HG03571 (cell line): ENCODE measurements at regions not wholly inside any gene's neighbourhood (a gene's known extent, or its start where the extent isn't known, plus 50 kb on each side); places are given as distances from the start of the nearest gene placed in this dataset.
"Not testable (repeated sequence)": the region's sequence is repeated elsewhere in the genome, so short reads cannot be mapped to it uniquely, and the experiment has no call there.

ENCODE experiments used
- ATAC-seq: cut with Tn5 transposase; IDR thresholded peaks from one replicate; pipeline ENCODE4 v1.9.1; 2021; ENCODE audit not compliant: unreplicated experiment

DNA sequence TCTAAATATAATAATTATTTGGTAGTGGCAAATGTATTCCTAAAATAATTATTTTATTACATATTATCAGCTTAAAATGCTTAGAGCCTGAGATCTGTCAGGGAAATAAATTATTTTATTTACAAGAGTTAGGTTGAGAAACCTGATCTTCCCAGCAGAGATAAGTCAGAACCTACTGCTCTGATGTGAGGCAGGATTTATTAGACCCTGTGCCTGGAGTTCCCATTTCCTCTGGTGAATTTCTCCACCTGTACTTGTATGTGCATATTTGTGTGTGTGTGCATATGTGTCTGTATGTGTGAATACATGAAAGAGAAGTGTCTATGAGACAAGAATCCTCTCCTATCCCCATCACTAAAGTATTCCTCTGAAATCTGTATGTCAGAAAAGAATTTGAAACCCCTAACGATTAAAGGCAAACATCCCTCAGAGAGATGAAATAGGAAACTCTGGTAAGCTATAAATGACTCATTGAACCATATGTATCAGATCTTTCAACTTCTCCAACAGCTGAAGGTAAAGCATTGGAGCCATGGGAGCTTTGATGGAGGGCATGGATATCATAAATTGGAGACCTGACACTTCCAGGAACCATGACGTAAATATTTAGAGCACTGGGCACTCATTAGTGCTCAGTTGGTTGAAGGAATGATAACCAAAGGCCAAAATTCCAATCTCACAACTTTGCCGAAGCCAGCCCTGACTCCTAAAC lies 190.9 kb downstream of the XPNPEP1 start:
- no peak for ATAC-seq

DNA sequence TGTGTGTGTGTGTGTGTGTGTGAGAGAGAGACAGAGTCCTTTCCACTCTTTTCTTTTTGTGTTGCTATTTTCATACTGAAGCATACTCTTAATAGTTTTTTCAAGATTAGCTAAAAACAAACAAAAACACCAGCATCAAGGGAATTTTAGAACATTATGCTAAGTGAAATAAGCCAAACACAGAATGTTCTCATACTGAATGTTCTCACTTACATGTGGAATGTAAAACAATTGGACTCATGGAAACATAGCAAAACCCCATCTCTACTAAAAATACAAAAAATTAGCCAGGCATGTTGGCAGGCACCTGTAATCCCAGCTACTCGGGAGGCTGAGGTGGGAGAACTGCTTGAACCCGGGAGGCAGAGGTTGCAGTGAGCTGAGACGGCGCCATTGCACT lies 193.4 kb downstream of the XPNPEP1 start:
- not testable (repeated sequence) for ATAC-seq

DNA sequence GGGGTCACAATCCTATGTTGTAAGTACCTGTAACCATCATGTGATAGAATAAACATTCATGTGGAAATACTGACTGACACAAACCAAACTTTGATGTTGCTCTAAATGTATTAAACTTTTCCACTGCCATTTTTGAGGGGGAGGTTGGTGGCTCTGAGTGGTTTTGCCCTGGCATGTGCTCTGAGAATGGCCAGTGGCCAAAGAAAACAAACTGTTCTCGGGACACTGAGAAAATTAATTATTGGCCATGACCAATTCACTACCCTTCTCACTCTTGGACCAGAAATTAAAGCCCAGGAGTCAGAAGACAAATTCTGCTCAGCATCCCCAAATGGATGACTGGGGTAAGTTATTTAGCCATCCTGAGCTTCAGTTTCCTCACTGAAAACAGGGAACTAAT lies 195.9 kb downstream of the XPNPEP1 start:
- no peak for ATAC-seq

DNA sequence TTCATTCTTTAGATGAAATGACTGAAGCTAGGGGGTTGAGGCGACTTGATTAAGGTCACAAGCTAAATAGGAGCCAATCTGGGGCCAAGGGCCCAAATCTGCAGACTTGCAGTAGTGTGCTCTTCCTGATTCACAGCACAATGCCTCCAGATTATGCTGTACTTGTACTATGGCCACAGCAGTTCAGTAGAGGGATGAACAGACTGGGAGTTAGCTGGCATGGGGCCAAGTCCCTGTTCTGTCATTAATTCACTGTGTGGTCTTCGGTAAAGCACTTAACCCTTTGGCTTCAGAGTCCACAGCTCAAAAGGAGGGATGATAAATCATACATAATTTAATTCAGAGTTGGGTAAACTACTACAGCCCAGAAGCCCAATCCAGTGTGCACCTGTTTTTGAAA lies 196.8 kb downstream of the XPNPEP1 start:
- no peak for ATAC-seq

DNA sequence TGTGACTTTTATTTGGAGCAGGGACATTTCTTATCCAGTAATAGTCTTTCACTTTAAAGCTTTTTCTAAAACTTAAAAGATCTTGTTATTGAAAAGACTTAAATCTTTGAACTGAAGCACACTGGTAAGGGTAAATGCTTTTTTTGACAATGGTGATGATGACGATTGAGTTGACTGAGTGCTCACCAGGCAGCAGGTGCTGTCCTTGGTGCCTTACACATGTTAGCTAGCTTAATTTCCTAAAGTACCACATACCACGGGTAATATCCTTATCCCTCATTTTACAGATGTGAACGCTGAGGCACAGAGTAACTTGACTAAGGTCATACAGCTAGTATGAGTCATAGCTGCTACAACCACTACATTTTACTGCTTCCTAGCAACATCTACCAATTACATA lies 200.0 kb downstream of the XPNPEP1 start:
- ATAC-seq, result no peak

DNA sequence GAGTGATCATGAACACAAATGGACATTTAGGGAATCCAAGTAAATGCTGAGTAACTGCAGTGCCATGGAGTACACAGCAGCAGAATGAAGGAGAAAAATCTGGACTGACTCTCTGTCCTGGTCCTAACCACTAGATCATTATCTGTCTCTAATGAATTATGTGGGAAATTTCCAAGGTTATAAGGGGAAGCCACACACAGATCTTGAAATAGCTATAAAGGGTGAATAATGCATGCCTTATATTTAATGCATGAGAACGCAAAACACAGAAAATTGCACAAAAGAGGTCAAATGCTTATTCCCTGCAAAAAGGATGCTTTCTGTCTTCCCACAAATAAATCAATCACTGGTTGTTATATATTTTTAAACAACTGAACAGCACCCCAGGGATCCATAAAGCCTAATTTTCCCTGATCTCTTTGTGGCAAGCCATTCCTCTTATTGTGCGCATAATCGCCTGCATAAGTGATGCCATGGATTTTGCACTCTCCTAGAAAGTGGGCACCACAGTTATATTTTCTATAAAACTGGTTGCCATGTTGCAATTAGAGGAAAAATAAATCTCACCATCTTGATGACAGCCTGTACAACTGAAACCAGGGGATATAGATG lies 201.8 kb downstream of the XPNPEP1 start:
- no peak for ATAC-seq

DNA sequence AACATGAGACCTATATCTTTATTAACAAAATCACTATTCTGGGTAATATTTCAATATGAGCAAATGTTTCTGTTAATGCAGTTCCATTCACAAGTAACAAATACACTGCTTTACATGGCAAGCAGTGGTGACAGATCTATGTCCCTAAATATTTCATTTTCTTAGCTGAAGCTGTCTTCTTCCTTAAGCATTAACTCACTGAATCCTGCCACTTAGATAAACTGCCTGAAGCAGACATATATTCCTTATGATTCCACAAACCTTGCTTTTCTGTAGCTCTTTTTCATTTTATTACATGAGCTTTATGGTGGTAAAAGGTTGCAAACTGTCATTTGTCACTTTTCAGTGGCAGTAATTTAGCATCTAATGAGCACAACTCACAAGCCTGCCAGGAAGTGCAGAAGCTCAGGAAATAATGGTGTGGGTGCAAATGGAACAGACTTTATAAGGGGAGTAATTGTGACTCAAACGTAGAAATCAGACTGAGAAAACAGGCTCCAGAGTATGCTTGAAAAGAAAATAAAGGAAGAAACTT lies 217.2 kb downstream of the XPNPEP1 start:
- ATAC-seq, result no peak

DNA sequence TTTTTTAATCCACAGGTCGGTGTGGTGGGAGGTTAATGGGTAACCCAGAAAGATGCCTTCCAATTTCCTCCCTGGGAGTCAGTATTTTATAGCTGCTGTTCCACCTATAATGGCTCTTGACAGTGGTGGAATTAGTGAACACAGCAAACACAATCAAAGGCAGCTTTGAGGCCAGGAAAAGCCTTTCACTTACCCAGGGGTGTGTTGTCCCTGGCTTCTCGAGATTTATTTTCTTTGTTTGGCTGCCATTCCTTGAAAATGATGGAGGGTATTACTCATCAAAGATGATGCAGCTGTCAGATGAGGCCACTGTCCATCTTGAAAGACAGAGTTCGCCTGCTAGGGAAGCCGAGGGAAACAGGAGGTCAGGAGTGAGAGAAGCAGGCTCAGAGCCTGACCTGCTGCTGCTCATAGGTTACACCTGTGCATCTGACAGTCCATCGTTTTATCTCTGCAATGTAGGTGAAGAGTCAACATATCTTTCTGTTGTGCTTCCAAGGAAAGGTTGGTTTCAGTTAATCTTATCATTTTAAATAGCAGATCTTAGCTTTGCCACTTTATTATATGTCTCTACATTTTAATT lies 221.6 kb downstream of the XPNPEP1 start:
- ATAC-seq, result no peak

DNA sequence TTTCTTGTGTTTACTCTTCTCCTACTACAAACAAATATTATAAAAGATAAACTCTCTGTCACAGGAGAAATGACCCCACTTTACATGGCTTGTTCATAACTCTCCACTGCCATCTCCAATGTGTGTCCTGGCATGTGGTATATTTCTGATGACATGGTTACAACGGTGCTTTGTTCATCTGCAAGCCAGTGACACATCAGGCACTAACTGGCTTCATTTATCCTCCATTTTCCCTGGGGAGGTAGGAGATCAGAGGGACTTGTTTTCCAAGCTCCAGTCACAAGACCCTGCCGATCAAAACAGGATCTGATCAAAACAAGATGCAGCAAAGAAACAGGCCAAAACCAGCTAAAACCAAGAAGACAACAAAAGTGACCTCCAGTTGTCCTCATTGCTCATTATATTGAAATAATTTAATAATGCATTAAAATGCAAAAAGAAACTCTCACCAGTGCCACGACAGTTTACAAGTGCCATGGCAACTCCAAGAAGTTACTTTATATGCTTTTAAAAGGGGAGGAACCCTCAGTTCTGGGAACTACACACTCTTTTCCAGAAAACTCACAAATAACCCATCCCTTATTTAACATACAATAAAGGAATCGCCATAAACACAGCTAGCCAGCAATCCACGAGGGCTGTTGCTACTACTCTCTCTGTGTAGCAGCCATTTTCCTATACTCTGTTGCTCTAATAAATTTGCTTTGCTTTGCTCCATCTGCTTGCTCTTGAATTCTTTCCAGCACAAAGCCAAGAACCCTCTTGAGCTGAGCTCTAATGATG lies 224.2 kb downstream of the XPNPEP1 start:
- ATAC-seq, result no peak

DNA sequence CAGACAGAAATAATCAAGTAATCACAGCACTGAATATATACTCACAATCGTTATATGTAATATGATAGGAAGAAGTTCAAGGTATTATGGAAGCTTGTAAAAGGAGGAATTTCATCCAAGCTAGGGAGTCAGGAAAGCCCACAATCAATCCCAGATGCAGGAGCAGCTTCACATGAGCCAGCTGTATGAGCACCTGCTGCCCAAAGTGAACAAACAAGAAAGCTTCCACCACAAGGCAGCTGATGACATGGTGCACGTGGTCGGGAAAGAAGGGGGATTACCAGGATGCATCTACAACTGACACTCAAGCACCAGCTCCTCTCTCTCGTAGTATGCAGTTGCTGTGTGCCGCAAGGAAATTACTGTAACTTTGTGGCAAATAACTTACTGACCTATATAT lies 225.2 kb downstream of the XPNPEP1 start:
- no peak for ATAC-seq

DNA sequence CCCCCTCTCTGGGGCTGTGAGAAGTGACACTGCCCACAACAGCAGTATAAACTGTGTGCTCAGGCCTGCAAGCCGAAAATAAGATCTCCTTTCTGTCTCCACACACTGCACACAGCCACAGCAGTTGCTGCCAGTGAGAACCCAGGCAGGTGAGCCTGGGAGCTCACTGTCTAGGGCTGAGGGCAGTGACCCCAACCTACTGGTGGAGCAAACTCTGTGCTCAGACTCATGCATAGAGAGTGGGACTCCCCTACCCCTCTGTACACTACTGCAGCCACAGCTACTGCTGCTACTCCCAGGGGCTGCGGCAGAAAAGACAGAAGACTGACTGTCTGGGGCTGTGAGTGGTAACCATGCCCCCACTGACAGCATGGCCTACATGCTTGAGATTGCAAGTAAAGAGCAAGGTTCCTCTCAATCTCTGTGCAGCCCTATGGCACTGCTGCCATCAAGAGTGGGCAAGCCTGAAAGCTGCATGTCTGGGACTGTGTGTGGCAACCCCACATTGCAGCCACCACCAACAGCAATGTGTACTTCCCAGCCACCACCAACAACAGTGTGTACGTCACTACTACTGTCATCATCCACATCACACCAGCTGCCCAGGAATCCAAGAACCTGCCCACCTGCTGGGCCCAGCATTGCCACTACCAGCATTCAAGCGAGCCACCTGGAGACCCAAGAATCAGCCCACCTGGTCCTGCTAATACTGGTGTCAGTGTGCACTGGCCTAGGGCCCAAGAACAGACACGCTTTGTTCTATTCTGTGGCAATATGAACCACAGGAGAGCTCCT lies 226.1 kb downstream of the XPNPEP1 start:
- ATAC-seq, result no peak

DNA sequence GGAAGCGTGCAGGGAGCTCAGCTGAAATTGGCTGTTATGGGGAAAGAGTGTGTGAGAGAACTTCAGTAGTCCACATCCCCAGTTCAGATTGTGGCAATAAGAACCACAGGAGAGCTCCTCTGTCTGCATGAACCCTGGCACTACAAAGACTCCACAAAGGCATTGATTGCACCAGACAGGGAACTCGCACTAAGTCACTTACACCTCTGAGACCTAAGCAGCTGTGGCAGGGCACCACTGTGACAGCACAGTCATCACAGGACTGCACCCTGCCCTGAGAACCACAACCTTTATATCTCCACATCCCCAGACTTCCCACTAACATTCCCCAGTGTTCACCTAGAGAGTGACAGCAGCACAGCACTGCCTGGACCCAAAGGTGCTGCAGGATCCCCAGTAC lies 226.8 kb downstream of the XPNPEP1 start:
- ATAC-seq, result no peak

DNA sequence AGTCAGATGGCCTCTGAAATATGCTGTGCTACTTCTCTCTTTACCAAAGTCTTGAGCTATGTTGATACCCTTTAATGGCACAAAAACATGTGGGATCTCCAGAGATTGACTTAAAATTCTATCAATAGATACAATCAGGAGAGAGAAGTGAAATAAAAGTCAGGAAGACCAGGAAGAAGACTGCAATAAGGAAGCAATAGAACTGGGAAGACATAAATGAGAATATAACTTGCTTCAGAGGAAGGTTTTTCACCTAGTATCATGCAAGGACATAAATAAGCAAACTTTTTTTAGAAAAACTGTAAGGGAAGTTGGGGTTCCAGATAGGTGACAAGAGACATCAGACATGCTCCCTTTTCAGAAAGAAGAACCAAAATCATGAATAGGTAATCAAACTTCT lies 227.3 kb downstream of the XPNPEP1 start:
- ATAC-seq, result no peak

DNA sequence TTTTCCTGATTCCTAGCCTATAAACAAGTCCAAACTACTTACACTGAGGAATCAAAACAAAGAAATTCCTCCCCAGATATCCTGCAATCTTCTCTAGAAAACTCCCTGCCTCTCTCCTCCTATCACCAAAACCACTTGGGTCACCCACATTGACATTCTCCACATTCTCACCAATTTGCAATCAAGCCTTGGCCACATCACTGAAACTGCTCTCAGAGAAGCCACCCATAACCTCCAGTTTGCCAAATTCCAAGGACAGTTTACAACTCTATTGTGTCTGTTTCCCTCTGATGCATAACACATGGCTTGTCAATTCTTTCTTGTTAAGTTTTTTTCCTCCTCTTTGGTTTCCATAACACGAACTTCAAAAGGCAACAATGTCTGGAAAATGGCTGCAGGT lies 233.5 kb downstream of the XPNPEP1 start:
- no peak for ATAC-seq

DNA sequence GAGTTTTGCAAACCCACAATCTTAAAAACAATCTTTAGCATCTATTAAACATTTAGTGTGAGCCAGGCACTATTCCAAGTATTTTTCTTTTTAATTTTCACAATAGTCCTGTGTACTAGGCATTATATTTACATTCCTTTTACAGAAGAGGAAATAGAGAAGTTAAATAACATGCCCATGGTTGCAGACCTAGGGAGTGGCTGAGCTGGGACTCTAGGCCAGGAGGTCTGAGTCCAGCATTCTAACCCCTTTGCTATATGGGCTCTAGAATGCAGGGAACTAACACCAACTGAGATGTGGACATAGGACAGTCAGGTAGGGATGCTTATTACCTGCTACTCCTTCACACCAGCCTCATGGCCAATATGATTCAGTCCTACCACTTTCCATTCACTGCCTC lies 243.8 kb downstream of the XPNPEP1 start:
- ATAC-seq, result no peak

DNA sequence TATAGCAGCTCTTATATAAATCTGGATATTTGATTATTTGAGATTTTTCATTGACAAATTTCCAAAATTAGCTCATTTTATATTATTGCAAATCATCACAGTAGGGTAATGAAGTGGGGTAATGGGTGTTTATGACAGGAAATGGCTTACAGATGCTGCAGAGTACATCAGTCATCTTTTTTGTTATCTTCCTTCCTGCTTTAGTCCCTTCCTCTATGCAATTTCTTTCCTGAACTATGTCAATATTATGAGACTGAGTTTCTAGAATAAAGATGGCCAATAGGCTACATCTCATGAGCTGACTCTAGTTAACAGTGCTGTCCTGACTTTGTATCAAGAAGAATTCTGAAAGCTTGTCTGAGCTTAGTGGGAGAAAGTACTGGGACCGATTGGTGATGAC lies 244.5 kb downstream of the XPNPEP1 start:
- no peak for ATAC-seq

DNA sequence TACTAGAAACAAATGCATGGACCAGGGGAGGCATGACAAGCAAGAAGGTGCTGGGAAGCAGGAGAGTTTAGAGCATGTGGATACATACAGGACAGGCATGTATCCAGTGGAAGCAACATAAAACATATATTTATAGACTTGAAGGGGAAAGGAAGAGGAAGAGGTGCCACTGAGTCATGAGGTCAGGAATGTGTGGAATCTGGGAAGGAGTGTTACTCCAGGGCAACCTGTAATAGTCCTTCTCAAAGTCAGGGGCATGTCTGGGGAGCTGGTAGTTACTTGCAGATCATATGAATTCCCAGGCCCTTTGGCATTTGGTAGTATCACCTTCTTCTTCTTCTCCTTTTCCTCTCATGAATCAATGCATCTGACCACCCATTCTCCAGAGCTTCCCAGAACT lies 246.6 kb downstream of the XPNPEP1 start:
- ATAC-seq, result no peak

DNA sequence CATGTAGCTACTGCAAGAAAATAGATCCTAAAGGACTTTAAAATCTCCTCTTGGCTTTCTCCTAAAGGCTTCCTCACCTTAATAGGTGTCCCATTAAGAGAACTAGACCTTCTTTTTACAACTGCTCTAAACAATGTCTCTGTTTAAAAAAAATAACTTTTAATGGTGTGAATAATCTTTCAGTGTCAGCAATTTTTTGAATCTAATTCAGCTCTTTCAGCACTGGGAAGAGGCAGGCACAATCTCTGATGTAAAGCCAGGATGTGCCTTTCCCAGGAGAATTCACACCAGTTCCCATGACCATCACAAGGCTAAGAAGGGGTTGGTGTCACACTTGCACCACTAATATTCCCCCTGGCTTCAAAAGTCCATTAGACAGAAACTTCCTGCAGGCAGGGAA lies 254.6 kb downstream of the XPNPEP1 start:
- no peak for ATAC-seq

DNA sequence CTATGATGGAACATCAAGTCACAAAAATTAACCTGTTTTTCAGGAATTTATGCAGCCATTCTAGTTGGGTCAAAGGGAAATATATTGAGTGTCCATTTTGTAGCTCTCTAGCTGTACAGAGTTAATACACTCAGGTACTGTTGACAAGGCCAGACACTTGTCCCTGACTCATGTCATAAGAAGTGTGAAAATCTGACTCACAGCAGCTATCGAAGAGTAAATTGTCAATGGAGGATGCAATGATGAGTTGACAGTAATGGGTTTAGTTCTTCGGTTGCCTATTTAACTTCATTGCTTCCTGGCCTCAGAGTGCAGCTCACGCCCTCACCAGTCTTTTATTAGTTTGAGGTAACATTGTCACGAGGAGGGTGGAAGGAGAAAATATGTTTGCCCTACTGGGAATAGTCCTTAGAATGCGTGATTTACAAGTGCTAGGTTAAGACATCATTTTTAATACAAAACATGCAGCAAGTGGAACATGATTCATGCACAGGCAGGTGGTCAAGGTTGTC lies 255.1 kb downstream of the XPNPEP1 start:
- ATAC-seq, result no peak

DNA sequence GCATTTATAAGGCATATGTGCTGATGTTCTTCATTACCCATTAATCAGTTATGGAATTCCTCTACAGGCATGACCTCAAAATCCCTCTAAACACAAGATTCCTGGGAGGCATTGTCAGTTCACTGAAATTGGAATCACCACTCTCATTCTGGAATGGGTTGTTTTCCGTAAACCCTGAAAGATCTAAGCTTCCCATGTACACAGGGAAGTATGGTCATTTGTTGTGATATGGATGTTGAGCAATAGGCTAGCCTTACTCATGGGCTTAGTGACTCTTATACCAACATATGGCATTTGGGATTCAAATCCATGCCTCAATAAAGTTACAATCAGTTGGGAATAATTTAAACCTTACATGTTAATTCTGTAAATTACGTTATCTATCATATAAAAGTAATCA lies 258.0 kb downstream of the XPNPEP1 start:
- no peak for ATAC-seq

DNA sequence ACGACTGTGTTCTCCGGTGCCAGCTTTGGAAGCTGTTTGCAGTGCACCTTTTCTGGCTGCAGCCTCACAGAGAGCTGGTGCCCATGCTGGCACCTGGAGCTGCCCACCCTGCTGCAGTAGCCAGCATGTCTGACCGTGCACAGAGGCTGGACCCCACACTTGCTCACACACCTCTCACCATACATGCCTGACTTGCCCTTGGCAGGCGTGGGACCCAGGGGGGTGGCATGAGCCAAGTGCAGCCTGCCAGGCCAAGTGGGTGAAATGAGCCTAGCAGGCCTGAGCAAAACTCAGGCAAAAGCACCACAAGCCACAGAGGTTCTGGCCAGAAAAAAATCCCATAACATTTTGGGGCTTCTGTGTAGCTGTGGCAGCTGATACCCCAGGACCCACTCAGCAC lies 258.8 kb downstream of the XPNPEP1 start:
- no peak for ATAC-seq
